HEK293 (cell line): ENCODE measurements at regions not wholly inside any gene's neighbourhood (a gene's known extent, or its start where the extent isn't known, plus 50 kb on each side); places are given as distances from the start of the nearest gene placed in this dataset.

Source experiments
- CTCF ChIA-PET: fragments of 350-600 bp; formaldehyde crosslinking; extraction: SDS; loops from one replicate; lab custom pipeline; 2021; ENCODE audit warnings: antibody characterized with exemption; lab: Yijun Ruan, JAX
- POLR2A ChIA-PET: fragments of 300-600 bp; formaldehyde crosslinking; extraction: SDS; loops from one replicate; lab custom pipeline; 2020; ENCODE audit warnings: antibody characterized with exemption, inconsistent platforms; lab: Yijun Ruan, JAX
- H3K27ac ChIP-seq: fragments of 200-500 bp; sonication (Bioruptor generic); 2 replicates; pipeline ENCODE4 v1.5.1; 2014; ENCODE audit warnings: low read depth, low read length, control low read depth, inconsistent platforms; ENCODE audit errors: extremely low read depth
- H3K36me3 ChIP-seq, 2 experiments: fragments of 200-500 bp in 1 of 2; sonication (Bioruptor generic) in 1 of 2; 1 replicate in 1 of 2; 2 replicates in 1 of 2; pipeline ENCODE4 v1.5.1; 2014 to 2017; ENCODE audit warnings: inconsistent platforms in 2 of 2, low read length in 2 of 2; ENCODE audit not compliant: control insufficient read depth in 2 of 2, insufficient read depth in 1 of 2
- H3K4me1 ChIP-seq: fragments of 200-500 bp; sonication (Bioruptor generic); 2 replicates; pipeline ENCODE4 v1.5.1; 2014; ENCODE audit warnings: mild to moderate bottlenecking, low read length, inconsistent platforms; ENCODE audit not compliant: control insufficient read depth, insufficient read depth
- H3K4me3 ChIP-seq: 2 replicates; pipeline ENCODE4 v1.5.1; 2011; ENCODE audit warnings: low read depth, mild to moderate bottlenecking, control low read depth, low read length, moderate library complexity
- H3K9me3 ChIP-seq: fragments of 200-500 bp; sonication (Bioruptor generic); 2 replicates; pipeline ENCODE4 v1.5.1; 2014; ENCODE audit warnings: low read depth, low read length, inconsistent platforms; ENCODE audit not compliant: control insufficient read depth, insufficient read depth
- KLF7 ChIP-seq: fragments of 450-650 bp; formaldehyde crosslinking; IDR thresholded peaks from 2 replicates; pipeline ENCODE4 v1.5.1; 2016; ENCODE audit warnings: missing biosample characterization, missing genetic modification characterization, borderline replicate concordance
- MYNN ChIP-seq: fragments of 450-650 bp; formaldehyde crosslinking; IDR thresholded peaks from 2 replicates; pipeline ENCODE4 v1.5.1; 2016; ENCODE audit warnings: missing biosample characterization, missing genetic modification characterization, borderline replicate concordance
- PRDM1 ChIP-seq: fragments of 450-650 bp; formaldehyde crosslinking; IDR thresholded peaks from 2 replicates; pipeline ENCODE4; 2016; ENCODE audit warnings: missing biosample characterization, missing genetic modification characterization
- SP3 ChIP-seq: fragments of 450-650 bp; formaldehyde crosslinking; IDR thresholded peaks from 2 replicates; pipeline ENCODE4 v1.5.1; 2016; ENCODE audit warnings: missing biosample characterization, missing genetic modification characterization
- WT1 ChIP-seq: fragments of 450-650 bp; formaldehyde crosslinking; IDR thresholded peaks from 2 replicates; pipeline ENCODE4 v1.5.1; 2016; ENCODE audit warnings: missing biosample characterization, missing genetic modification characterization
- ZBTB10 ChIP-seq: fragments of 450-650 bp; formaldehyde crosslinking; IDR thresholded peaks from 2 replicates; pipeline ENCODE4 v1.5.1; 2016; ENCODE audit warnings: missing biosample characterization, missing genetic modification characterization
- ZBTB17 ChIP-seq: fragments of 450-650 bp; formaldehyde crosslinking; IDR thresholded peaks from 2 replicates; pipeline ENCODE4 v1.5.1; 2016; ENCODE audit warnings: missing biosample characterization, missing genetic modification characterization
- ZBTB6 ChIP-seq: fragments of 450-650 bp; formaldehyde crosslinking; IDR thresholded peaks from 2 replicates; pipeline ENCODE4 v1.5.1; 2017; ENCODE audit warnings: missing biosample characterization, missing genetic modification characterization
- ZBTB8A ChIP-seq: fragments of 450-650 bp; formaldehyde crosslinking; IDR thresholded peaks from 2 replicates; pipeline ENCODE4 v1.5.1; 2016; ENCODE audit warnings: missing biosample characterization, missing genetic modification characterization
- ZNF140 ChIP-seq: fragments of 450-650 bp; formaldehyde crosslinking; IDR thresholded peaks from 2 replicates; pipeline ENCODE4 v1.5.1; 2016; ENCODE audit warnings: missing biosample characterization, missing genetic modification characterization
- ZNF146 ChIP-seq: fragments of 450-650 bp; formaldehyde crosslinking; IDR thresholded peaks from 2 replicates; pipeline ENCODE4 v1.5.1; 2016; ENCODE audit warnings: missing biosample characterization, missing genetic modification characterization
- ZNF24 ChIP-seq: fragments of 450-650 bp; formaldehyde crosslinking; IDR thresholded peaks from 2 replicates; pipeline ENCODE4 v1.5.1; 2016; ENCODE audit warnings: missing biosample characterization, missing genetic modification characterization
- ZNF354C ChIP-seq: fragments of 450-650 bp; formaldehyde crosslinking; IDR thresholded peaks from 2 replicates; pipeline ENCODE4 v1.5.1; 2016; ENCODE audit warnings: missing biosample characterization, missing genetic modification characterization, low read depth, borderline replicate concordance
- ZNF488 ChIP-seq: fragments of 450-650 bp; formaldehyde crosslinking; IDR thresholded peaks from 2 replicates; pipeline ENCODE4 v1.5.1; 2016; ENCODE audit warnings: missing biosample characterization, missing genetic modification characterization
- ZNF501 ChIP-seq: fragments of 450-650 bp; formaldehyde crosslinking; IDR thresholded peaks from 2 replicates; pipeline ENCODE4 v1.5.1; 2016; ENCODE audit warnings: missing biosample characterization, missing genetic modification characterization
- ZNF548 ChIP-seq: fragments of 450-650 bp; formaldehyde crosslinking; IDR thresholded peaks from 2 replicates; pipeline ENCODE4 v1.5.1; 2016; ENCODE audit warnings: missing biosample characterization, missing genetic modification characterization
- ZNF558 ChIP-seq: fragments of 450-650 bp; formaldehyde crosslinking; IDR thresholded peaks from 2 replicates; pipeline ENCODE4 v1.5.1; 2016; ENCODE audit warnings: missing biosample characterization, missing genetic modification characterization
- ZNF580 ChIP-seq: fragments of 450-650 bp; formaldehyde crosslinking; IDR thresholded peaks from 2 replicates; pipeline ENCODE4 v1.5.1; 2016; ENCODE audit warnings: missing biosample characterization, missing genetic modification characterization
- ZNF621 ChIP-seq: fragments of 450-650 bp; formaldehyde crosslinking; IDR thresholded peaks from 2 replicates; pipeline ENCODE4 v1.5.1; 2017; ENCODE audit warnings: missing biosample characterization, missing genetic modification characterization
- ZNF677 ChIP-seq: fragments of 450-650 bp; IDR thresholded peaks from 2 replicates; pipeline ENCODE4 v1.5.0; 2018; ENCODE audit warnings: missing biosample characterization, mild to moderate bottlenecking, missing genetic modification characterization, moderate library complexity
- ZNF843 ChIP-seq: fragments of 450-650 bp; formaldehyde crosslinking; IDR thresholded peaks from 2 replicates; pipeline ENCODE4 v1.5.1; 2016; ENCODE audit warnings: missing biosample characterization, missing genetic modification characterization
- ZSCAN18 ChIP-seq: fragments of 450-650 bp; formaldehyde crosslinking; IDR thresholded peaks from 2 replicates; pipeline ENCODE4 v1.5.1; 2016; ENCODE audit warnings: missing biosample characterization, missing genetic modification characterization
- ZXDB ChIP-seq: fragments of 450-650 bp; formaldehyde crosslinking; IDR thresholded peaks from 2 replicates; pipeline ENCODE4 v1.5.1; 2016; ENCODE audit warnings: missing biosample characterization, missing genetic modification characterization
- TF ChIP-seq, protein P1 (sequence below): fragments of 450-650 bp; formaldehyde crosslinking; IDR thresholded peaks from 2 replicates; pipeline ENCODE4 v1.5.1; 2016; ENCODE audit warnings: missing biosample characterization, missing genetic modification characterization
- TF ChIP-seq, protein P2 (sequence below): sonication (generic); formaldehyde crosslinking; IDR thresholded peaks from 2 replicates; pipeline ENCODE4 v1.8.1; 2022; ENCODE audit warnings: mild to moderate bottlenecking, moderate library complexity, missing genetic modification reagents

DNA sequence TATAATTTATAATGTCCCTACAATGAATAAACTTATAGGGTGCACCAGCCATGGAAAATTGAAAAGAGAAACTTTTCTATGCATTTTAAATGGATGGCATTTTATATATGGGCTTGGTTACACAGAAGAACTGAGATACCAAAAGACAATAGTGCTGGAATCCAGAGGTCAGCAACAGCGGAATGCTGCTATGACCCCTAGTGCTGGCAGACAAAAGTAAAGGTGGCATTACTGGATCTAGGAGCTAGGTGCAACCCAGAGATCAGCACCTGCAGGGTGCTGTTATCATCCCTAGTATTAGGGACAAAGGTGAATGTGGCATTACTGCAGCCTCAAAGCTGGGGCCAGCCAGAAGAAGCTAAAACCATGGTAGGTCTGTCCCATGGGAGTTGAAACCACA, 392.7 kb upstream of the ST6GAL2 start:
- no peak overlapping the region for H3K4me3 ChIP-seq
- H3K4me1 ChIP-seq, result no peaks in the 10 kb centered on the region
- ChIA-PET POLR2A (no interaction called here), CTCF (no interaction called here)
- H3K36me3 ChIP-seq, result no peaks in the 10 kb centered on the region
- no peaks in the 10 kb centered on the region for H3K9me3 ChIP-seq
- TF ChIP-seq ZNF488 (tag by site-specific recombination), result no peak
- no peak for TF ChIP-seq ZNF140 (tag by site-specific recombination)
- no peak for TF ChIP-seq ZBTB17 (tag by site-specific recombination)
- no peak for TF ChIP-seq ZNF548 (tag by site-specific recombination)
- no peak for TF ChIP-seq ZNF677 (tag by site-specific recombination)
- TF ChIP-seq ZNF354C (tag by site-specific recombination), result no peak
- TF ChIP-seq ZBTB10, result no peak
- no peak for TF ChIP-seq KLF7 (tag by site-specific recombination)
- TF ChIP-seq ZSCAN18 (tag by site-specific recombination), result no peak
- no peak for TF ChIP-seq WT1 (tag by site-specific recombination)
- TF ChIP-seq, protein P1, sequence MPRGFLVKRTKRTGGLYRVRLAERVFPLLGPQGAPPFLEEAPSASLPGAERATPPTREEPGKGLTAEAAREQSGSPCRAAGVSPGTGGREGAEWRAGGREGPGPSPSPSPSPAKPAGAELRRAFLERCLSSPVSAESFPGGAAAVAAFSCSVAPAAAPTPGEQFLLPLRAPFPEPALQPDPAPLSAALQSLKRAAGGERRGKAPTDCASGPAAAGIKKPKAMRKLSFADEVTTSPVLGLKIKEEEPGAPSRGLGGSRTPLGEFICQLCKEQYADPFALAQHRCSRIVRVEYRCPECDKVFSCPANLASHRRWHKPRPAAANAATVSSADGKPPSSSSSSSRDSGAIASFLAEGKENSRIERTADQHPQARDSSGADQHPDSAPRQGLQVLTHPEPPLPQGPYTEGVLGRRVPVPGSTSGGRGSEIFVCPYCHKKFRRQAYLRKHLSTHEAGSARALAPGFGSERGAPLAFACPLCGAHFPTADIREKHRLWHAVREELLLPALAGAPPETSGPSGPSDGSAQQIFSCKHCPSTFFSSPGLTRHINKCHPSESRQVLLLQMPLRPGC, result no peak
- TF ChIP-seq PRDM1, result no peak
- no peak overlapping the region for H3K27ac ChIP-seq

GRCh38 chr2:107281637-107282036, 395.7 kb upstream of the ST6GAL2 start:
- H3K4me3 ChIP-seq, result no peak overlapping the region
- POLR2A ChIA-PET, result no interaction called here
- H3K27ac ChIP-seq, result no peak overlapping the region
- H3K4me1 ChIP-seq, result no peaks in the 10 kb centered on the region
- no peaks in the 10 kb centered on the region for H3K36me3 ChIP-seq
- H3K9me3 ChIP-seq, result no peaks in the 10 kb centered on the region
- CTCF ChIA-PET, result no interaction called here
- TF ChIP-seq ZBTB8A, result no peak
- TF ChIP-seq ZSCAN18 (tag by site-specific recombination), result no peak
- TF ChIP-seq ZNF621, result no peak
- TF ChIP-seq SP3 (tag by site-specific recombination), result no peak
- TF ChIP-seq ZNF24 (tag by site-specific recombination), result no peak
- no peak for TF ChIP-seq MYNN (tag by site-specific recombination)
- no peak for TF ChIP-seq ZNF580 (tag by site-specific recombination)
- no peak for TF ChIP-seq ZNF146 (tag by site-specific recombination)
- TF ChIP-seq ZNF843 (tag by site-specific recombination), result no peak
- TF ChIP-seq ZBTB6, result no peak
- TF ChIP-seq ZXDB, result no peak
- no peak for TF ChIP-seq ZNF558 (tag by site-specific recombination)
- TF ChIP-seq, protein P2, sequence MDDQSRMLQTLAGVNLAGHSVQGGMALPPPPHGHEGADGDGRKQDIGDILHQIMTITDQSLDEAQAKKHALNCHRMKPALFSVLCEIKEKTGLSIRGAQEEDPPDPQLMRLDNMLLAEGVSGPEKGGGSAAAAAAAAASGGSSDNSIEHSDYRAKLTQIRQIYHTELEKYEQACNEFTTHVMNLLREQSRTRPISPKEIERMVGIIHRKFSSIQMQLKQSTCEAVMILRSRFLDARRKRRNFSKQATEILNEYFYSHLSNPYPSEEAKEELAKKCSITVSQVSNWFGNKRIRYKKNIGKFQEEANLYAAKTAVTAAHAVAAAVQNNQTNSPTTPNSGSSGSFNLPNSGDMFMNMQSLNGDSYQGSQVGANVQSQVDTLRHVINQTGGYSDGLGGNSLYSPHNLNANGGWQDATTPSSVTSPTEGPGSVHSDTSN (CRISPR knock-in tag), result no peak
- TF ChIP-seq ZNF501 (tag by site-specific recombination), result no peak
- TF ChIP-seq ZNF677 (tag by site-specific recombination), result no peak
